Spleen (tissue), 7 donors: ENCODE measurements at regions not wholly inside any gene's neighbourhood (a gene's known extent, or its start where the extent isn't known, plus 50 kb on each side); places are given as distances from the start of the nearest gene placed in this dataset.

Experiments
- POLR2A ChIP-seq, 3 donors: fragments of 450-650 bp; IDR thresholded peaks; one replicate each; pipeline ENCODE4 v1.5.1; 2017; ENCODE audit warnings: antibody characterized with exemption in 3 of 3, mild to moderate bottlenecking in 1 of 3
- POLR2AphosphoS5 ChIP-seq, 3 donors: sonication (generic); formaldehyde crosslinking; IDR thresholded peaks; one replicate each; pipeline ENCODE4 v1.5.1; 2017; ENCODE audit warnings: antibody characterized with exemption in 3 of 3
- TF ChIP-seq, protein P1 (sequence below), 11 experiments: fragments of 200-600 bp in 7 of 11; fragments of 450-650 bp in 4 of 11; sonication (generic) in 4 of 11; IDR thresholded peaks in 8 of 11; conservative IDR thresholded peaks in 3 of 11; 1 replicate in 7 of 11; 2 replicates in 4 of 11; pipeline versions ENCODE4 v1.4.0 to v1.8.0; 2016 to 2021; ENCODE audit warnings: antibody characterized with exemption in 11 of 11, inconsistent platforms in 4 of 11, mild to moderate bottlenecking in 1 of 11
- donor health status: DM: no; HTN: no; CAD: no; lungs with moderate emphysema.
- donor health status: DM: no; HTN: no; CAD: no.
- donor health status: DM: no; HTN: no; CAD: no.

DNA sequence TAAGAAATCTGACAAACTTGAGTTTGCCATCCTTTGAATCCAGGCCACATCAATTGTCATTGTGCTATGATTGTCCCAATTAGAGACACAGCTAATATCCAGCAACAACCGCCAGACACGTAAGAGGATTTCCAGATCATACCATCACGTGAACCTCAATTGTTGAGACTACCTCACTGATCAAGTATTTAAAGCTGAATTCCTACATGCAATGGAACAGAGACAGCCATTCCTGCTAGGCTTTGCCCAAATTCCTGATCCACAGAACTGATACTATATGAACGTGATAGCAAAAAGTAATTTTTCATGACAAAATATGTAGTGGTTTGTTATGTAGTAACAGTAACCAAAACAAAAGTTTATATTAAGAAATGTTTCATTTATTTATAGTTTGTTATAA is 657.7 kb downstream of the PRR16 start:
- TF ChIP-seq POLR2A (IDR thresholded peaks at IDR 0.05) (no peak), POLR2AphosphoS5 (IDR thresholded peaks at IDR 0.05) (no peak)
- TF ChIP-seq, protein P1, sequence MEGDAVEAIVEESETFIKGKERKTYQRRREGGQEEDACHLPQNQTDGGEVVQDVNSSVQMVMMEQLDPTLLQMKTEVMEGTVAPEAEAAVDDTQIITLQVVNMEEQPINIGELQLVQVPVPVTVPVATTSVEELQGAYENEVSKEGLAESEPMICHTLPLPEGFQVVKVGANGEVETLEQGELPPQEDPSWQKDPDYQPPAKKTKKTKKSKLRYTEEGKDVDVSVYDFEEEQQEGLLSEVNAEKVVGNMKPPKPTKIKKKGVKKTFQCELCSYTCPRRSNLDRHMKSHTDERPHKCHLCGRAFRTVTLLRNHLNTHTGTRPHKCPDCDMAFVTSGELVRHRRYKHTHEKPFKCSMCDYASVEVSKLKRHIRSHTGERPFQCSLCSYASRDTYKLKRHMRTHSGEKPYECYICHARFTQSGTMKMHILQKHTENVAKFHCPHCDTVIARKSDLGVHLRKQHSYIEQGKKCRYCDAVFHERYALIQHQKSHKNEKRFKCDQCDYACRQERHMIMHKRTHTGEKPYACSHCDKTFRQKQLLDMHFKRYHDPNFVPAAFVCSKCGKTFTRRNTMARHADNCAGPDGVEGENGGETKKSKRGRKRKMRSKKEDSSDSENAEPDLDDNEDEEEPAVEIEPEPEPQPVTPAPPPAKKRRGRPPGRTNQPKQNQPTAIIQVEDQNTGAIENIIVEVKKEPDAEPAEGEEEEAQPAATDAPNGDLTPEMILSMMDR (IDR thresholded peaks at IDR 0.05 in 8 of 11, conservative IDR thresholded peaks at IDR 0.05 in 3 of 11), result no peak
